GM23338 (cell line): ENCODE measurements at regions not wholly inside any gene's neighbourhood (a gene's known extent, or its start where the extent isn't known, plus 50 kb on each side); places are given as distances from the start of the nearest gene placed in this dataset.

Experiments used
- ATAC-seq: fragments of 200-7000 bp; cut with Tn5 transposase; 3 replicates; pipeline ENCODE4 v1.9.1; 2020
- DNase-seq: peaks from one replicate; pipeline ENCODE4 v3.0.0-alpha.2; 2015; ENCODE audit warnings: low spot score
- H2AFZ ChIP-seq: fragments of 200-600 bp; sonication (generic); 2 replicates; pipeline ENCODE4 v1.8.0; 2016; ENCODE audit warnings: antibody characterized with exemption, mild to moderate bottlenecking, moderate library complexity
- H3F3A ChIP-seq: fragments of 200-600 bp; sonication (generic); replicated peaks from 2 replicates; pipeline ENCODE4 v1.8.0; 2017; ENCODE audit warnings: antibody characterized with exemption, mixed run types, low read depth
- H3K27ac ChIP-seq: fragments of 200-600 bp; sonication (generic); 2 replicates; pipeline ENCODE4 v1.6.1; 2016; ENCODE audit warnings: low read depth
- H3K27me3 ChIP-seq: fragments of 200-600 bp; sonication (generic); 2 replicates; pipeline ENCODE4 v1.8.0; 2016; ENCODE audit warnings: mild to moderate bottlenecking, mixed run types, moderate library complexity; ENCODE audit not compliant: insufficient read depth
- H3K36me3 ChIP-seq: fragments of 200-600 bp; sonication (generic); 2 replicates; pipeline ENCODE4 v1.8.0; 2016; ENCODE audit warnings: mild to moderate bottlenecking; ENCODE audit not compliant: insufficient read depth
- H3K4me1 ChIP-seq: fragments of 200-600 bp; sonication (generic); 2 replicates; pipeline ENCODE4 v1.8.0; 2016; ENCODE audit warnings: mild to moderate bottlenecking, moderate library complexity; ENCODE audit not compliant: insufficient read depth
- H3K4me2 ChIP-seq: fragments of 200-600 bp; sonication (generic); 2 replicates; pipeline ENCODE4 v1.7.1; 2017; ENCODE audit warnings: mixed run types
- H3K4me3 ChIP-seq: fragments of 200-600 bp; sonication (generic); 2 replicates; pipeline ENCODE4 v1.6.1; 2016; ENCODE audit warnings: mixed run types
- H3K79me2 ChIP-seq: fragments of 200-600 bp; sonication (generic); replicated peaks from 2 replicates; pipeline ENCODE4 v1.8.0; 2017; ENCODE audit warnings: mild to moderate bottlenecking; ENCODE audit not compliant: insufficient read depth
- H3K9me2 ChIP-seq: fragments of 200-600 bp; sonication (generic); 2 replicates; pipeline ENCODE4 v1.8.0; 2017; ENCODE audit not compliant: insufficient read depth
- H4K20me1 ChIP-seq: fragments of 200-600 bp; sonication (generic); replicated peaks from 2 replicates; pipeline ENCODE4 v1.8.0; 2017; ENCODE audit warnings: mild to moderate bottlenecking; ENCODE audit not compliant: insufficient read depth
- H3K27ac Mint-ChIP-seq: 2 replicates; pipeline ENCODE4 v1.8.0; 2020; ENCODE audit warnings: inconsistent platforms, mild to moderate bottlenecking, moderate library complexity, mixed read lengths
- H3K27me3 Mint-ChIP-seq: 3 replicates; pipeline ENCODE4 v1.8.0; 2022; ENCODE audit warnings: low read depth, mild to moderate bottlenecking, moderate library complexity, mixed read lengths, inconsistent platforms; ENCODE audit not compliant: insufficient read depth, poor library complexity
- H3K36me3 Mint-ChIP-seq: 3 replicates; pipeline ENCODE4 v1.8.0; 2021; ENCODE audit warnings: low read depth, mild to moderate bottlenecking, inconsistent platforms, moderate library complexity, mixed read lengths
- H3K4me1 Mint-ChIP-seq: 3 replicates; pipeline ENCODE4 v1.8.0; 2020; ENCODE audit warnings: mild to moderate bottlenecking, inconsistent platforms, mixed read lengths
- H3K4me3 Mint-ChIP-seq: 3 replicates; pipeline ENCODE4 v1.8.0; 2021; ENCODE audit warnings: moderate library complexity, mild to moderate bottlenecking, inconsistent platforms, mixed read lengths
- H3K9me3 Mint-ChIP-seq: 3 replicates; pipeline ENCODE4 v1.8.0; 2020; ENCODE audit warnings: moderate library complexity, mild to moderate bottlenecking, inconsistent platforms, mixed read lengths
- CREB1 ChIP-seq: fragments of 250-450 bp; sonication (Bioruptor Pico); IDR thresholded peaks from 2 replicates; pipeline ENCODE4 v1.5.0; 2020; ENCODE audit warnings: low read depth, mild to moderate bottlenecking, moderate library complexity
- CTCF ChIP-seq, 2 experiments: fragments of 200-600 bp in 1 of 2; sonication (generic) in 1 of 2; conservative IDR thresholded peaks; 2 replicates each; pipeline versions ENCODE4 v1.5.1 to v1.6.1; 2016 to 2017; ENCODE audit warnings: antibody characterized with exemption in 2 of 2, low read depth in 2 of 2, mild to moderate bottlenecking in 2 of 2, moderate library complexity in 1 of 2
- ETS1 ChIP-seq: IDR thresholded peaks from 2 replicates; pipeline ENCODE4 v1.6.1; 2016; ENCODE audit warnings: antibody characterized with exemption
- EZH2 ChIP-seq: fragments of 200-600 bp; sonication (generic); IDR thresholded peaks from one replicate; pipeline ENCODE4 v1.8.0; 2017; ENCODE audit warnings: antibody characterized with exemption, mild to moderate bottlenecking, low read depth; ENCODE audit not compliant: unreplicated experiment
- JUNB ChIP-seq: IDR thresholded peaks from one replicate; pipeline ENCODE4 v1.6.1; 2016; ENCODE audit warnings: antibody characterized with exemption; ENCODE audit not compliant: unreplicated experiment
- POLR2AphosphoS5 ChIP-seq: IDR thresholded peaks from 2 replicates; pipeline ENCODE4 v1.6.1; 2016; ENCODE audit warnings: antibody characterized with exemption, low read depth
- REST ChIP-seq: IDR thresholded peaks from one replicate; pipeline ENCODE4 v1.6.1; 2018; ENCODE audit warnings: antibody characterized with exemption; ENCODE audit not compliant: unreplicated experiment
- STAT1 ChIP-seq: IDR thresholded peaks from one replicate; pipeline ENCODE4 v1.6.1; 2016; ENCODE audit warnings: antibody characterized with exemption; ENCODE audit not compliant: unreplicated experiment
- ZNF114 ChIP-seq: fragments of 250-450 bp; sonication (Bioruptor Pico); IDR thresholded peaks from 2 replicates; pipeline ENCODE4 v1.5.0; 2020; ENCODE audit warnings: mild to moderate bottlenecking, moderate library complexity
- ZNF331 ChIP-seq: fragments of 250-450 bp; sonication (Bioruptor Pico); IDR thresholded peaks from 2 replicates; pipeline ENCODE4 v1.5.0; 2020; ENCODE audit warnings: low read depth, mild to moderate bottlenecking, moderate library complexity

- no peak overlapping the region for H3K4me3 Mint-ChIP-seq
- H3K4me2 ChIP-seq: no peak overlapping the region
- H4K20me1 ChIP-seq: no peaks in the 10 kb centered on the region
- no peaks in the 10 kb centered on the region for H3K79me2 ChIP-seq
- H3K27me3 ChIP-seq: no peaks in the 10 kb centered on the region
- no peak overlapping the region for H3K27ac Mint-ChIP-seq
- H3K36me3 Mint-ChIP-seq: no peaks in the 10 kb centered on the region
- no peaks in the 10 kb centered on the region for H3F3A ChIP-seq
- H3K4me1 Mint-ChIP-seq: no peaks in the 10 kb centered on the region
- H3K27me3 Mint-ChIP-seq: peaks cover 2% of the 10 kb centered on the region
- no peaks in the 10 kb centered on the region for H3K4me1 ChIP-seq
- peaks cover 10% of the 10 kb centered on the region; the same call in 2 of the 3 replicates for H3K9me3 Mint-ChIP-seq
- H3K4me3 ChIP-seq: no peak overlapping the region
- H3K27ac ChIP-seq: no peak overlapping the region
- no peak for TF ChIP-seq STAT1
- 0 out of 2 replicates have a peak overlapping the region, but pooled peaks have one; percentile 38 for H2AFZ ChIP-seq
- H3K36me3 ChIP-seq: no peaks in the 10 kb centered on the region
- H3K9me2 ChIP-seq: no peaks in the 10 kb centered on the region
- ATAC-seq (no peak), DNase-seq (no peak)
These were observed 121.6 kb upstream of the KCNG1 start for GRCh38 chr20:51144476-51144875.

GRCh38 chr20:51143652-51144051 is 120.7 kb upstream of the KCNG1 start:
- no peaks in the 10 kb centered on the region for H4K20me1 ChIP-seq
- H3K4me2 ChIP-seq: no peak overlapping the region
- no peak overlapping the region for H3K27ac ChIP-seq
- no peaks in the 10 kb centered on the region for H3K4me1 Mint-ChIP-seq
- no peak overlapping the region for H3K4me3 Mint-ChIP-seq
- H3F3A ChIP-seq: no peaks in the 10 kb centered on the region
- ATAC-seq (no peak), DNase-seq (no peak)
- no peaks in the 10 kb centered on the region for H3K36me3 Mint-ChIP-seq
- no peaks in the 10 kb centered on the region for H3K36me3 ChIP-seq
- no peak overlapping the region for H2AFZ ChIP-seq
- H3K9me3 Mint-ChIP-seq: peaks cover 10% of the 10 kb centered on the region; the same call in 2 of the 3 replicates
- H3K79me2 ChIP-seq: no peaks in the 10 kb centered on the region
- H3K27me3 Mint-ChIP-seq: peaks cover 2% of the 10 kb centered on the region
- no peak overlapping the region for H3K4me3 ChIP-seq
- H3K27me3 ChIP-seq: no peaks in the 10 kb centered on the region
- no peaks in the 10 kb centered on the region for H3K9me2 ChIP-seq
- H3K4me1 ChIP-seq: no peaks in the 10 kb centered on the region
- no peak overlapping the region for H3K27ac Mint-ChIP-seq
- no peak for TF ChIP-seq ZNF331 (CRISPR knock-in tag)
- TF ChIP-seq CTCF (conservative IDR thresholded peaks at IDR 0.05; ENCODE audit: low read depth in 2 of 2): no peak
- TF ChIP-seq REST: no peak
- TF ChIP-seq STAT1: no peak
- no peak for TF ChIP-seq ETS1
- no peak for TF ChIP-seq JUNB
- TF ChIP-seq CREB1 (CRISPR knock-in tag): no peak
- TF ChIP-seq POLR2AphosphoS5: no peak
- no peak for TF ChIP-seq EZH2
- no peak for TF ChIP-seq ZNF114 (CRISPR knock-in tag)
